ENCODE measurements at regions not wholly inside any gene's neighbourhood (a gene's known extent, or its start where the extent isn't known, plus 50 kb on each side); places are given as distances from the start of the nearest gene placed in this dataset.

DNA sequence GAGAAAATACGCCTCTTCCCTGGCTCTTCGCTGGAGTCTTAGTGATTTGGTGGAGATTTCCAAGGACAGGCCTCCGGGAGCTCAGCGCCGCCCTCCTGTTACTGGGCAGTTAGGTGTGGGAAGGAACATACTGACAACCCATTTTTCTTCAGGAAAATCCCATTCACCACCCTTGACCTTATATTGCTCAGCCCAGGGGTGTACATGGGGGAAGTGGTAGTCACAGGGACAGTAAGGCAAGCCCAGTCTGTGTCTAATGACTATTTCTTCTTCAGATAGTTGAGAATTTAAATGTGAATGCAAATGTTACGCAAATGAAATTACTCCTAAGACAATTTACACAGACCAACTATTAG lies 119.4 kb downstream of the UQCRFS1 start:
- TF ChIP-seq, protein P1, sequence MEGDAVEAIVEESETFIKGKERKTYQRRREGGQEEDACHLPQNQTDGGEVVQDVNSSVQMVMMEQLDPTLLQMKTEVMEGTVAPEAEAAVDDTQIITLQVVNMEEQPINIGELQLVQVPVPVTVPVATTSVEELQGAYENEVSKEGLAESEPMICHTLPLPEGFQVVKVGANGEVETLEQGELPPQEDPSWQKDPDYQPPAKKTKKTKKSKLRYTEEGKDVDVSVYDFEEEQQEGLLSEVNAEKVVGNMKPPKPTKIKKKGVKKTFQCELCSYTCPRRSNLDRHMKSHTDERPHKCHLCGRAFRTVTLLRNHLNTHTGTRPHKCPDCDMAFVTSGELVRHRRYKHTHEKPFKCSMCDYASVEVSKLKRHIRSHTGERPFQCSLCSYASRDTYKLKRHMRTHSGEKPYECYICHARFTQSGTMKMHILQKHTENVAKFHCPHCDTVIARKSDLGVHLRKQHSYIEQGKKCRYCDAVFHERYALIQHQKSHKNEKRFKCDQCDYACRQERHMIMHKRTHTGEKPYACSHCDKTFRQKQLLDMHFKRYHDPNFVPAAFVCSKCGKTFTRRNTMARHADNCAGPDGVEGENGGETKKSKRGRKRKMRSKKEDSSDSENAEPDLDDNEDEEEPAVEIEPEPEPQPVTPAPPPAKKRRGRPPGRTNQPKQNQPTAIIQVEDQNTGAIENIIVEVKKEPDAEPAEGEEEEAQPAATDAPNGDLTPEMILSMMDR (IDR thresholded peaks at IDR 0.05 in 4 of 5, conservative IDR thresholded peaks at IDR 0.05 in 1 of 5) = no peak
- TF ChIP-seq POLR2A (IDR thresholded peaks at IDR 0.05) = no peak

All from gastrocnemius medialis (tissue), 4 donors.